ENCODE measurements at regions not wholly inside any gene's neighbourhood (a gene's known extent, or its start where the extent isn't known, plus 50 kb on each side); places are given as distances from the start of the nearest gene placed in this dataset.

- H3K36me3 Mint-ChIP-seq, result peaks cover 5% of the 10 kb centered on the region
- DNase-seq (ENCODE audit: low spot score in 2 of 2) (no peak), ATAC-seq (ENCODE audit: low read depth) (no peak)
- H3K4me1 Mint-ChIP-seq, result no peaks in the 10 kb centered on the region
- no peaks in the 10 kb centered on the region for H3K9me3 Mint-ChIP-seq
- H3K27ac Mint-ChIP-seq, result no peak overlapping the region
- peaks cover 30% of the 10 kb centered on the region for H3K27me3 Mint-ChIP-seq
- H3K4me3 Mint-ChIP-seq, result no peak overlapping the region
Observed at GRCh38 chr4:38453253-38453881, 210.6 kb upstream of the KLF3 start.

GRCh38 chr4:38454284-38454683 is 209.7 kb upstream of the KLF3 start:
- Mint-ChIP-seq H3K27ac (no peak overlapping the region), H3K9me3 (no peaks in the 10 kb centered on the region), H3K4me3 (no peak overlapping the region), H3K36me3 (peaks cover 5% of the 10 kb centered on the region), H3K27me3 (peaks cover 30% of the 10 kb centered on the region), H3K4me1 (no peaks in the 10 kb centered on the region)
- ATAC-seq (ENCODE audit: low read depth) (no peak), DNase-seq (ENCODE audit: low spot score in 2 of 2) (no peak)

GRCh38 chr4:38455092-38455862 is 208.7 kb upstream of the KLF3 start:
- Mint-ChIP-seq H3K4me3 (no peak overlapping the region), H3K36me3 (peaks cover 2% of the 10 kb centered on the region), H3K27me3 (peaks cover 26% of the 10 kb centered on the region), H3K27ac (no peak overlapping the region), H3K9me3 (no peaks in the 10 kb centered on the region), H3K4me1 (no peaks in the 10 kb centered on the region)
- ATAC-seq (ENCODE audit: low read depth) (peak; percentile 32), DNase-seq (ENCODE audit: low spot score in 2 of 2) (no peak)

GRCh38 chr4:38456096-38456495 is 207.9 kb upstream of the KLF3 start:
- no peaks in the 10 kb centered on the region for H3K4me1 Mint-ChIP-seq

GRCh38 chr4:38461342-38461741 is 202.7 kb upstream of the KLF3 start:
- H3K4me1 Mint-ChIP-seq, result peaks cover 7% of the 10 kb centered on the region
- H3K9me3 Mint-ChIP-seq, result no peaks in the 10 kb centered on the region
- no peak for DNase-seq (ENCODE audit: low spot score in 2 of 2)
- no peak for ATAC-seq (ENCODE audit: low read depth)
- H3K27me3 Mint-ChIP-seq, result peaks cover 6% of the 10 kb centered on the region
- H3K27ac Mint-ChIP-seq, result no peak overlapping the region
- H3K4me3 Mint-ChIP-seq, result no peak overlapping the region
- H3K36me3 Mint-ChIP-seq, result peaks cover 2% of the 10 kb centered on the region

More at GRCh38 chr4:38456096-38456495, 207.9 kb upstream of the KLF3 start:
- no peak overlapping the region for H3K4me3 Mint-ChIP-seq
- H3K27me3 Mint-ChIP-seq, result peaks cover 22% of the 10 kb centered on the region
- ATAC-seq (ENCODE audit: low read depth), result no peak
- no peak for DNase-seq (ENCODE audit: low spot score in 2 of 2)
- no peak overlapping the region for H3K27ac Mint-ChIP-seq
- no peaks in the 10 kb centered on the region for H3K9me3 Mint-ChIP-seq
- H3K36me3 Mint-ChIP-seq, result peaks cover 2% of the 10 kb centered on the region

GRCh38 chr4:38462367-38463055 is 201.5 kb upstream of the KLF3 start:
- no peak for ATAC-seq (ENCODE audit: low read depth)
- Mint-ChIP-seq H3K9me3 (no peaks in the 10 kb centered on the region), H3K27ac (no peak overlapping the region), H3K36me3 (peaks cover 2% of the 10 kb centered on the region), H3K27me3 (no peaks in the 10 kb centered on the region), H3K4me1 (peaks cover 7% of the 10 kb centered on the region), H3K4me3 (no peak overlapping the region)
- DNase-seq (ENCODE audit: low spot score in 2 of 2), result no peak

GRCh38 chr4:38463268-38463958 is 200.6 kb upstream of the KLF3 start:
- Mint-ChIP-seq H3K36me3 (peaks cover 2% of the 10 kb centered on the region), H3K4me3 (no peak overlapping the region), H3K27ac (no peak overlapping the region), H3K27me3 (no peaks in the 10 kb centered on the region), H3K4me1 (peaks cover 7% of the 10 kb centered on the region), H3K9me3 (no peaks in the 10 kb centered on the region)
- ATAC-seq (ENCODE audit: low read depth) (no peak), DNase-seq (ENCODE audit: low spot score in 2 of 2) (no peak)

GRCh38 chr4:38464328-38464727 is 199.7 kb upstream of the KLF3 start:
- ATAC-seq (ENCODE audit: low read depth) (peak; percentile 39), DNase-seq (ENCODE audit: low spot score in 2 of 2) (no peak)
- Mint-ChIP-seq H3K27ac (no peak overlapping the region), H3K4me3 (no peak overlapping the region), H3K36me3 (peaks cover 2% of the 10 kb centered on the region), H3K27me3 (no peaks in the 10 kb centered on the region), H3K9me3 (no peaks in the 10 kb centered on the region), H3K4me1 (peaks cover 7% of the 10 kb centered on the region)

- Mint-ChIP-seq H3K27me3 (peaks cover 2% of the 10 kb centered on the region), H3K4me1 (peaks cover 7% of the 10 kb centered on the region), H3K4me3 (no peak overlapping the region), H3K27ac (no peak overlapping the region), H3K9me3 (peaks cover 2% of the 10 kb centered on the region), H3K36me3 (peaks cover 2% of the 10 kb centered on the region)
- ATAC-seq (ENCODE audit: low read depth) (no peak), DNase-seq (ENCODE audit: low spot score in 2 of 2) (no peak)
Observed at GRCh38 chr4:38466401-38466800, 197.6 kb upstream of the KLF3 start.

GRCh38 chr4:38467296-38467695 is 196.7 kb upstream of the KLF3 start:
- ATAC-seq (ENCODE audit: low read depth), result no peak
- Mint-ChIP-seq H3K4me1 (peaks cover 6% of the 10 kb centered on the region), H3K27ac (no peak overlapping the region), H3K9me3 (peaks cover 2% of the 10 kb centered on the region), H3K4me3 (no peak overlapping the region), H3K27me3 (peaks cover 2% of the 10 kb centered on the region), H3K36me3 (peaks cover 2% of the 10 kb centered on the region)
- no peak for DNase-seq (ENCODE audit: low spot score in 2 of 2)

- Mint-ChIP-seq H3K27ac (no peak overlapping the region), H3K4me3 (no peak overlapping the region), H3K27me3 (peaks cover 2% of the 10 kb centered on the region), H3K36me3 (no peaks in the 10 kb centered on the region), H3K9me3 (peaks cover 2% of the 10 kb centered on the region), H3K4me1 (peaks cover 6% of the 10 kb centered on the region)
- ATAC-seq (ENCODE audit: low read depth) (no peak), DNase-seq (ENCODE audit: low spot score in 2 of 2) (no peak)
Observed at GRCh38 chr4:38468339-38468866, 195.6 kb upstream of the KLF3 start.

- Mint-ChIP-seq H3K27ac (no peak overlapping the region), H3K27me3 (peaks cover 2% of the 10 kb centered on the region), H3K4me1 (peaks cover 2% of the 10 kb centered on the region), H3K4me3 (no peak overlapping the region), H3K36me3 (no peaks in the 10 kb centered on the region), H3K9me3 (peaks cover 2% of the 10 kb centered on the region)
- ATAC-seq (ENCODE audit: low read depth) (no peak), DNase-seq (ENCODE audit: low spot score in 2 of 2) (no peak)
Observed at GRCh38 chr4:38469410-38469809, 194.6 kb upstream of the KLF3 start.

GRCh38 chr4:38470735-38471262 is 193.2 kb upstream of the KLF3 start:
- no peak overlapping the region for H3K27ac Mint-ChIP-seq
- H3K9me3 Mint-ChIP-seq, result peaks cover 2% of the 10 kb centered on the region
- peaks cover 2% of the 10 kb centered on the region for H3K27me3 Mint-ChIP-seq
- H3K4me3 Mint-ChIP-seq, result no peak overlapping the region
- H3K4me1 Mint-ChIP-seq, result no peaks in the 10 kb centered on the region
- no peaks in the 10 kb centered on the region for H3K36me3 Mint-ChIP-seq
- ATAC-seq (ENCODE audit: low read depth) (no peak), DNase-seq (ENCODE audit: low spot score in 2 of 2) (no peak)
